CD4-positive, alpha-beta T cell treated with Interleukin-21 for 1 hour (primary cell): ENCODE measurements at regions not wholly inside any gene's neighbourhood (a gene's known extent, or its start where the extent isn't known, plus 50 kb on each side); places are given as distances from the start of the nearest gene placed in this dataset.

Source experiments
- DNase-seq: peaks from one replicate; pipeline ENCODE4 v3.0.0-alpha.2; 2020

DNA sequence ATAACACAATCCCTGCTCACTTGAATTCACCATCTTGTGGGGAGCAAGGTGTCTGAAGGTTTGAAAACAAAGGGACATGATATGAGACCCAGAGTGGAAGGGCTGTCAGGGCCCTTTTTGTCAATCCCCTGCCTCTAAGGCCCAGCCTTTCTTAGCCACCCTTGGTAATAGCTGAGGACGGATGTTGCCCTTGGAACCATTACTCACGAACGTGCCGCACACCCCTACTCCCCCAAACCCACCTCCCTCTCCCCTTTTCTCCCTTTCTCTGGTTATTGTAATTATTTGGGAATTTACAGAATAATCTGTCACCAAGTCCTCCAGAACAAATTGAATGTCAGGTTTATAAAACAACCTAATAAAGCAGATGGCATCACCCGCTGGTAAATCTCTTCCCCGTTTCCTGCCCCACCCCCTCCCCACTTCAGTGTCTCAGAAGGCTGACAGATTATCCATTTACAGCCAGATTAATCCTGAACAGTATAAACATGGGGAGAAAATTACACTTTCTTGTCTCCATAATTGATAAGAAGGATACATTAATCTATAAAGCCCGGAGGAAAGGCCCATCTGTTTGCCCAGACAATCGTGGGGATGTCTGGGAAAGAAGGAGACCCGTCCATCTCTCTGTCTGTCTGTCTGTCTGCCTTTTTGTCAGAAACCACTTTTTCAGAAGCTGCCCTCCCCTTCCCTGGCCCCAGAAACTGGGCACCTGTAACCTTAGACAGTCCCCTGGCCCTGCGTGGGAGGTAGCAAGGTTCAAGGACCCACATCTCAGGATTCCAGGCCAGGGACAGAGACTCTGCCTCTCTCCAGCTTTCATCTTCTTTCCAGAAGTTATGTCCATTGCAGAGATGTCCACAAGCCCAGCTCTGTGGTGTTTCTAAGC is 60.6 kb upstream of the CD34 start:
- no peak for DNase-seq

DNA sequence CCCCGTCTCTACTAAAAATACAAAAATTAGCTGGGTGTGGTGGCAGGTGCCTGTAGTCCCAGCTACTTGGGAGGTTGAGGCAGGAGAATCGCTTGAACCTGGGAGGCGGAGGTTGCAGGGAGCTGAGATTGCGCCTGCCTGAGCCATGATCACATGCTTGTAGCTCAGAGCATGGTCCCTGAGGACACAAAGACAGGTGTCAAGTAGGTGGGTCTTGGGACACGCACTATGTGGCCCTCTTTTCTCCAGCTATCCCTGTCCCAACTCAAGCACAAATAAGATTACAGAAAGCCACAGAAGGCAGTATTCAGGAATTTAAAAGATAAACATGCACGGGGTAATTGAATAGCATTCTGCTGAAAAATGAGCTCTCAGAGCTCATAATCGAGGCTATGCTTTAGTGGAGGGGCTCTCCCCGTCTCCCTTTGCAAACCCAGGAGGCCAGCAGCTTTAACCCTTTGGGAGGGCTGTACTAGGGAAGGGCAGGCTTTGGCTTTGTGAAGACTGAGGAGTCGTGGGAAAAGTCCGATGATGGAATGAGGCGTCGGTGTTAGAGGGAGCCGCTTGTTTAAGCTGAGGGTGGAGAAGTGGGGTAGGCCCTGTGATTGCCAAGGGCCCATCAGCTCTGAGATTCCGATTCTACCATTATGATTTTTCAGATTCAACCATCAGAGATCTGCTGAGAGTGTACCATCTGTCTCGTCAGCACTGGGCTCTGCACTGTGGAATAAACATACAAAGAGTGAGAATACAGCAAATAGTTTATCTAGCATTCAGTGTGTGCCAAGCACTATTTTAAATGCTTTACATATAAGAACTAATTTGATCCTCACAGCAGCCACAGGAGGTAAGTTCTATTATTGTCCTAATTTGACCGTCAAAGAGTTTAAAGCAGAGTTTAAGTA is 59.7 kb upstream of the CD34 start:
- DNase-seq = no peak

DNA sequence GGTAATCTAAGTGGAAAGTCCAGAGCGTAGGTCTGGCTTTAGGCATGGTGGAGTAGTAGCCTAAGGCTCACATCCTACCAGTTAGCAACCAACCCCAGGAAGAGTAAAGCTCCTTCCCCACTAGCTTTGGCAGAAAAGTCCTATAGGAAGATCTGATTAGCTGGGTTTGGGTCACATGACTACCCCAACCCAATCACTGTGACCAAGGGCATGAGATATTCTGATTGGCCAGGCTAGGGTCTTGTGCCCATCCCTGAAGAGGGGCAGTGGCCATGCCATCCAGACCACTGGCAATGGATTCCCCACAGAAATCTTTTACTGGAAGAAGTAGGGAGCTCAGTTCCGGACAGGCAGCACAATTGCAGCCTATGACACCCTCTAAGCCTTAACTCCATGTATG is 58.6 kb upstream of the CD34 start:
- DNase-seq = no peak

DNA sequence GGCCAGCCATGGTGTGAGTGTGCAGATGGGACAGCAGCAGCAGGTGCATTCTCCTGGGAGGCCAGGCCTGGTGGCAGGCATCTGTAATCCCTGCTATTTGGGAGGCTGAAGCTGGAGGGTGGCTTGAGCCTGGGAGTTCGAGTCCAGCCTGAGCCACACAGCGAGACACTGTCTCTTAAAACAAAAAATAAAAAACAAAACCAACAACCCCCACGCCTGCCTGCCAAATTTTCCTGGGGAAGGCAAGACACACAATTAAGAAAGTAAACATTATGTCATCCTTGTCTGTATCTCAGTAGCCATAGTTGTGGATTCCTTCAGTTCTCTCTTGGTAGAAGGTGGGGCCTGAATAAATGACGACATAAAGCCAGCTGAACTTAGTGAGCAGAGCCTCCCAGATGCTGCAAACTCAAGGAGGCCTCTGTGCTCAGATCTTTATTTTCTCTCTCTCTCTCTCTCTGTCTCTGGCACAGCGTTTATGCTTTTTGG is 57.6 kb upstream of the CD34 start:
- no peak for DNase-seq

DNA sequence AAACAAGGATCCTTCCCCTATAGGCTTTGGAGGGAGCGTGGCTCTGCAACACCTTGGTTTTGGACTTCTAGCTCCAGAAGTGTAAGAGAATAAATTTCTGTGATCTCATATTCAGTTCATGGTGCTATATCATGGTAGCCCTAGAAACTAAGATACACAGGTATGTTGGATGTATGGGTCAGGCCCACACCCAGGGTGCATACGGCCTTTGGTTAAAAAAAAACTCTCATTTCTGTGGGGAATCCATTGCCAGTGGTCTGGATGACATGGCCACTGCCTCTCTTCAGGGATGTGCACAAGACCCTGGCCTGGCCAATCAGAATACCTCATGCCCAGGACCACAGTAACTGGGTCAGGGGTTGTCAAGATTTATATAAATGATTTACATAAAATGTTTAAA is 56.8 kb upstream of the CD34 start:
- DNase-seq = no peak

DNA sequence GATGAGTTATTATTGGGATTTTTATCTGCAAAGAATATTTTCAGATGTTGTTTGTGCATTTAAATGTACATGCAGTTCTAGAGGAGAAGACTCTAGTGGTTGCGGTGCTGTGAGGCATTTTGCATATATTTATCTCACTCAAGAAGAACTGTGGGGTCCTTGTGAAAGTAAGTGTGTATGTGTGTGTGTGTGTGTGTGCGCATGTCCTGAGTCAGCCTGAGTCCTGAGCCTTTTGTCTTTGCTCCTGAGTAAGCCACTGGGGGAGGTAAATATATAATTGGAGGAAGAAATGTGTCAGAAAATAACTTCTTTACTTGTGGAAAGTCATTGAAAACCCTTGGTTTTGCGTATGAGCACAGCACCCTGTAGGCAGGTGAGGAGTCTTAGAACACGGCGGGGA is 55.6 kb upstream of the CD34 start:
- DNase-seq = no peak

DNA sequence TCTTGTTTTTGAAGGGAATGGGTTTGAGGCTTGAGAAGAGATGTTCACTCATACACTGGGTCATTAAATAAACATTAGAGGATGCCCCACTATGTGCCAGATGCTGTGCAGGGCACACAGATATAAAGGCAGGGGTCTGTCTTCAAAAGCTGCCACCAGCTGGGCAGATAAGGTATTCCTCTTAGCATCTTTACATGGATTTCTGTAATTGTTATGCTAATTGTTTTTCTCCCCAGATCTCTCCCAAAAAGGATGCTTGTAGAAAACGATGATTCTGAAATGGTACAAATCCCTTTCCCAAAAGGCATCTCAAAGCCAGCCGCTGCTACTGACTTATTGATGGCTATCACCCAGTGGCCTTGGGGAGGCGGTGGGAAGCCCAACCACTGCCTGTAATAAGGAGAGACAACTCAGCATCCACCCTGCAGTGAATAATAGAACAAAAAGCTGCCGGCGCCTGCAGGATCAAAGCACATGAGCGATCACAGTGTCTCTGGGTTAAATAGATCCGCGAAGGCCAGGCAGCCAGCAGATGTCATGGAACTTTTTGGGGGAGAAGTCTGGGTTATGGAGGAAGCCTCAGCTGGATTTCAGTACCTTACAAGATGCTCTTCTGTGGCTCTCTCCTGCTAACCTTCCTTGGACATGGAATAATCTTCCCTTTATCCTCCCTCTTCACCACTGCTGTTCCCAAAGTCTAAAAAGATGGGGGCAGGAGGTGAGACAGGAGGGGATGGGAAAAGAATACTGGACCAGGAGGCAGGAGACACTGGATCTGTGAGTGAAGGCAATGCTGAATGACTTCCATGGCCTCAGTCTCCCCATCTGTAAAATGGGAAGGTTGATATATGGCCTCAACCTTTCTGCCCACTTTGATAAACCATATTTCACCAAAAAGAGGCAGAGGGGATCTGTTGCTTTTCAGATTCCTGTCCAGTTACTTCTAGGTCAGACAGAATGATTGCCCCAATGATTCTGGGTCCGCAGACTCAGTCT is 54.8 kb upstream of the CD34 start:
- DNase-seq = no peak

DNA sequence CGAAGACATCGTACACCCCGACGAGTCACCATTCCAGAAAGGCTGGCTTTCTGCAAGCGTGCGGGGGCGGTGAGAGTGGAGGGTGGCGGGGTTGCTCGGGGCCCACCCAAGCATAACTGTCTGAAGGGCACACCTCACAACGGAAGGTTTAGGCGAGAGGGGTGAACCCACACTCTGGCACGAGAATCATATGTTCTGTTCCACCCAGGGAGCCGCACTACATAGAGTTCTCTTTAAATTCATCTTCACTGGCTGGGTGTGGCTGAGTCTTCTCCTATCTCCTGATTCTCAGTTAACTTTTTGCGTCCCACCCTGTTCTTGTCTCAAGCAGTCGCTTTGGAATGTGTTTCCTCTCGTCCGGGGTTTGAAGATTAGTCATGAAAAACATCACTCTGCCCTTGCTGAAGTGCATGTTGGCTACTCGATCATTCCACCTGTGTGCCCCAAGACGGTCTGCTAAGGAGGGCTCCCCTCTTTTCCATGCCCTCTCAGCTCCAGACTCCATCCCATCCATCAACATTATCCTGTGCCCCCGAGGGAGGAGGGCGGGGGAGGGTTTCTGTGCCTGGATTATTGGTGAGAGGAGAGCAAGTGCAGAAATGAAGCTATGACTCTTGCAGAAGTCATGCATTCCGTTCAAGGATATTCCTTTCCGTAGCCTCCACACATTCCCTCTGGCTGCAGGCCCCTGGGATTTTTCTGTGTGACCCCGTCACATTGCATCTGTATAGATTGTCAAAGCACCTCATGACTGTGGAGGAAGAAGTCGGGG is 53.5 kb upstream of the CD34 start:
- DNase-seq = no peak

DNA sequence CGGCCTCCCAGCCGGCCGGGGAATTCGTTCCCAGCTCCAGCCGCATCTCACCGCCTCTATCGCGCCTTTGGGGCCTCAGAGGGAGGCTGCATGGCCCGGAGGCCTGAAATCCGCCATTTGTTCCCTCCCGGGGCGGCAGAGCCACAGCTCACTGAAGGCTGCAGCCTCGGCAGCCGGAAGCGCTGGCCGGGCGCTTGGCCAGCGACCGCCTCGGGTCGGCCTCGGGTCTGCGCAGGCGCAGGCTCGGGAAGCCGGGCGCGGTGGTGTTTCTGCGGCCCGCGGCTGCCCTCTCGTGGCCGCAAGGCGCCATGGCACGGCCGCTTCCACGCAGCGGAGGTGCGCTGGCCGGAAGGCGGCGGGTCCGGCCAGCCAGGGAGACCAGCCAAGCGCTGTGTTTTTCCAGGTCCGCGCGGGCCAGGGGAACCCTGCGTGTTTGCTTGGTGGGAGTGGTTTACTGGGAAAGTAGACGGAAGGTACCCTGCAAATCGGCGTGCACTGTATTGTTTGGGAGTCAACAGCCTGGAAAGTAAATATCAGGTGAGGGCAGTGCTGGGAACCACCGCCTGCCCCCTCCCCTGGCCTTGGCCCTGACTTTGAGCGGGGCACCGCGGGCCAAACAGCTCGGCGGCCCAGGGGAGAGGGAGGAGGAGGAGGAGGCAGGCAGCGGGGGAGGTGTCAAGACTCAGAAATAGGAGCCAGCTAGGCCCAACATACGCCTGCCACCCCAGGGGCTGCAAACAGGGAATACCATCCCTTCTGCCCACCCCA is 52.7 kb upstream of the CD34 start:
- DNase-seq = peak; percentile 86

DNA sequence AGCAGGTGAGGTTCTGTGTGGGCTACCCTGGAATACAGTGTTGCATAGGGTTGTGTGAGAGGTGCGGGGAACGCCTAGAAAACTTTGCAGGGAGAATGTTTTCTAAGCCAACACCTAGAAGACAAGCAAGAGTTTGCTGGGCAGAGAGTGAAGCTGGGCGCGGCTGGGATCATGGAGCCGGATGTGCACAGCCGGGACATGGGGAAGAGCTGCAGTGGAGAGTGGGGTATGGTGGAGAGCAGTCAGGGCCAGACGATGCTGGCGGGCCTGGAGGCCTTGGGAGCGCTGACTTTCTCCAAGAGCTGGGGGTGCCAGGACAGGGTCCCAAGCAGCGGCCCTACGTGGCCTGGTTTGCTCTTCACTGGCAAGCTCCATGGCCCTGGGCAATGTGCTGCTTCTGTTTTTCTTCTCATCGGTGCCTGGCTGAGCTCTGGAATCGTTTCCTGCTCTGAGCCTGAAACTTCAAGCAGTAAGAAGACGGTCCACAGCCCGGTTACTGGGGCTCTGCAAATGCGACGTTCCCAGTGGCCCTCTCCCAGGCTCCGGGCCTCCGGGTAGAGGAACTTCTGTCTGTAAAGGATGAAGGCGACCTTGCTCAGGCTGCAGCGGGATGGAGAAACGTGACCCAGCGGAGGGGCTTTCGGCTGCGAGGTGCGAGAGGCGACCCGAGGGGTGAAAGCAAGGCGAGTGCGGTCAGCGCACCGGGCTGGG is 51.9 kb upstream of the CD34 start:
- peak; percentile 19 for DNase-seq
